K562 (cell line): ENCODE measurements at regions not wholly inside any gene's neighbourhood (a gene's known extent, or its start where the extent isn't known, plus 50 kb on each side); places are given as distances from the start of the nearest gene placed in this dataset.

Experiments
- ATAC-seq: fragments of 200-7000 bp; cut with Tn5 transposase; 3 replicates; pipeline ENCODE4 v1.9.1; 2020; ENCODE audit warnings: moderate library complexity
- BruUV-seq: library from RNA; stranded (reverse); fragments of 400-500 nt; replicated peaks from 2 replicates; lab custom pipeline; 2021; lab: Mats Ljungman, UMichigan
- CTCF ChIA-PET: fragments of 300-600 bp; formaldehyde crosslinking; extraction: SDS; loops from one replicate; lab custom pipeline; 2021; ENCODE audit warnings: low intra/inter-chr PET ratio; lab: Yijun Ruan, JAX
- POLR2A ChIA-PET: fragments of 300-600, 350-650 bp; sonication (Branson Sonifier 250); formaldehyde crosslinking; extraction: SDS; loops from one replicate; lab custom pipeline; 2021; ENCODE audit warnings: antibody characterized with exemption, inconsistent platforms; lab: Yijun Ruan, JAX
- DNase-seq, 4 experiments: peaks; one replicate each; pipeline versions ENCODE4 v3.0.0 to v3.0.0-alpha.2; 2011 to 2018; ENCODE audit warnings: low spot score in 3 of 4, mixed read lengths in 3 of 4; ENCODE audit errors: extremely low read depth in 1 of 4
- FAIRE-seq: peaks from 2 replicates; lab custom pipeline; 2011; peaks lifted over from hg19 to GRCh38; lab: Jason Lieb, UNC
- H2AFZ ChIP-seq: 2 replicates; pipeline ENCODE4 v1.6.0; 2011; ENCODE audit warnings: low read depth, low read length, control low read depth, inconsistent platforms
- H3K27ac ChIP-seq: fragments of 200-600 bp; 3 replicates; pipeline ENCODE4 v1.8.0; 2011; ENCODE audit warnings: low read depth, mild to moderate bottlenecking, control low read depth, inconsistent platforms, low read length, moderate library complexity, mixed read lengths; ENCODE audit errors: extremely low read depth
- H3K27me3 ChIP-seq, 2 experiments: fragments of 300-600 bp in 1 of 2; 2 replicates in 1 of 2; 3 replicates in 1 of 2; pipeline versions ENCODE4 v1.6.0 to v1.8.0; 2011; ENCODE audit warnings: inconsistent platforms in 2 of 2, low read length in 2 of 2, mild to moderate bottlenecking in 1 of 2, mixed read lengths in 1 of 2, moderate library complexity in 1 of 2; ENCODE audit not compliant: control insufficient read depth in 2 of 2, insufficient read depth in 2 of 2
- H3K36me3 ChIP-seq: fragments of 300-600 bp; 3 replicates; pipeline ENCODE4 v1.8.0; 2011; ENCODE audit warnings: mild to moderate bottlenecking, low read length, inconsistent platforms; ENCODE audit not compliant: control insufficient read depth, insufficient read depth
- H3K4me1 ChIP-seq, 2 experiments: fragments of 200-600 bp in 1 of 2; replicated peaks in 1 of 2; 2 replicates in 1 of 2; 3 replicates in 1 of 2; pipeline versions ENCODE4 v1.5.1 to v1.8.0; 2011; ENCODE audit warnings: inconsistent platforms in 2 of 2, low read length in 2 of 2, mild to moderate bottlenecking in 1 of 2, mixed read lengths in 1 of 2, moderate library complexity in 1 of 2; ENCODE audit not compliant: control insufficient read depth in 2 of 2, insufficient read depth in 2 of 2
- H3K4me2 ChIP-seq: 2 replicates; pipeline ENCODE4 v1.6.1; 2011; ENCODE audit warnings: low read length, control low read depth, inconsistent platforms, mixed read lengths; ENCODE audit not compliant: insufficient read depth
- H3K4me3 ChIP-seq: fragments of 200-600 bp; sonication (generic), shearing (Covaris generic); 2 replicates; pipeline ENCODE4 v1.5.1; 2016; ENCODE audit warnings: control low read depth, inconsistent platforms
- H3K79me2 ChIP-seq: fragments of 200-600 bp; 3 replicates; pipeline ENCODE4 v1.8.0; 2011; ENCODE audit warnings: low read length, inconsistent platforms; ENCODE audit not compliant: control insufficient read depth, insufficient read depth
- H3K9ac ChIP-seq, 2 experiments: 2 replicates each; pipeline versions ENCODE4 v1.6.0 to v1.6.1; 2011; ENCODE audit warnings: low read depth in 2 of 2, low read length in 2 of 2, control low read depth in 1 of 2, inconsistent platforms in 1 of 2, mild to moderate bottlenecking in 1 of 2, mixed read lengths in 1 of 2; ENCODE audit not compliant: insufficient read depth in 1 of 2
- H3K9me1 ChIP-seq: one replicate; pipeline ENCODE4 v1.6.0; 2011; ENCODE audit warnings: inconsistent platforms, mild to moderate bottlenecking, low read length, moderate library complexity; ENCODE audit not compliant: control insufficient read depth, insufficient read depth
- H3K9me3 ChIP-seq: replicated peaks from 2 replicates; pipeline ENCODE4 v1.5.1; 2011; ENCODE audit warnings: low read depth, low read length, inconsistent platforms; ENCODE audit not compliant: control insufficient read depth, insufficient read depth
- H4K20me1 ChIP-seq: replicated peaks from 2 replicates; pipeline ENCODE4 v1.6.1; 2011; ENCODE audit warnings: low read length, inconsistent platforms, mixed read lengths; ENCODE audit not compliant: control insufficient read depth, insufficient read depth
- ARID1B ChIP-seq: fragments of 450-650 bp; IDR thresholded peaks from 2 replicates; pipeline ENCODE4 v1.6.1; 2016; ENCODE audit warnings: antibody characterized with exemption, mild to moderate bottlenecking, inconsistent platforms
- FOXA3 ChIP-seq, 2 experiments: fragments of 450-650 bp in 1 of 2; sonication (generic) in 1 of 2; formaldehyde crosslinking; IDR thresholded peaks in 1 of 2; conservative IDR thresholded peaks in 1 of 2; 2 replicates each; pipeline versions ENCODE4 v1.4.0 to v1.8.0; 2020 to 2022; ENCODE audit warnings: mild to moderate bottlenecking in 2 of 2, missing genetic modification reagents in 1 of 2
- NCOA2 ChIP-seq, 2 experiments: fragments of 450-650 bp; IDR thresholded peaks; 2 replicates each; pipeline ENCODE4 v1.6.1; 2018; ENCODE audit warnings: mild to moderate bottlenecking in 2 of 2, moderate library complexity in 1 of 2; ENCODE audit not compliant: partially characterized antibody in 2 of 2
- NCOA6 ChIP-seq: fragments of 450-650 bp; IDR thresholded peaks from 2 replicates; pipeline ENCODE4 v1.6.1; 2017; ENCODE audit warnings: mild to moderate bottlenecking
- NFIC ChIP-seq: fragments of 450-650 bp; IDR thresholded peaks from 2 replicates; pipeline ENCODE4 v1.6.1; 2017; ENCODE audit warnings: mild to moderate bottlenecking, inconsistent platforms
- POLR3A ChIP-seq: IDR thresholded peaks from 2 replicates; pipeline ENCODE4 v1.6.1; 2011; ENCODE audit warnings: borderline replicate concordance, mild to moderate bottlenecking, moderate library complexity; ENCODE audit not compliant: insufficient read length, insufficient read depth; ENCODE audit errors: extremely low read depth
- SMARCB1 ChIP-seq: IDR thresholded peaks from 2 replicates; pipeline ENCODE4 v1.6.1; 2011; ENCODE audit warnings: improper control_type of control experiment, low read depth; ENCODE audit not compliant: insufficient read length
- ZFP36 ChIP-seq: fragments of 150-350 bp; IDR thresholded peaks from 2 replicates; pipeline ENCODE4 v1.6.1; 2018; ENCODE audit warnings: low read length, low read depth; ENCODE audit not compliant: partially characterized antibody
- ZFX ChIP-seq: sonication (generic); formaldehyde crosslinking; IDR thresholded peaks from 2 replicates; pipeline ENCODE4 v1.8.0; 2022; ENCODE audit warnings: mild to moderate bottlenecking, missing genetic modification reagents, moderate library complexity
- WGBS: fragments of 100-300 bp; shearing (Covaris generic); methylation state at CpG from one replicate; pipeline ENCODE4 v1.1.6; 2016; ENCODE audit warnings: low coverage, mixed read lengths; ENCODE audit not compliant: insufficient coverage; ENCODE audit errors: missing lambda C conversion rate; 5-methylcytosine and 5-hydroxymethylcytosine counted together
- in situ Hi-C: fragments of 300-500 bp; cut with MboI; formaldehyde crosslinking; loops from 4 replicates; pipeline ENCODE4 v1.15.0; 2018; ENCODE audit warnings: inconsistent platforms, mixed read lengths
- intact Hi-C: fragments of 100-400 bp; cut with micrococcal nuclease; formaldehyde crosslinking; loops from 2 replicates; pipeline ENCODE4 v1.14.2; 2022
- TF ChIP-seq, protein P1 (sequence below), 2 experiments: fragments of 150-350 bp in 1 of 2; IDR thresholded peaks; 2 replicates each; pipeline ENCODE4 v1.6.1; 2012 to 2016; ENCODE audit warnings: low read depth in 2 of 2, low read length in 2 of 2, mild to moderate bottlenecking in 1 of 2, moderate library complexity in 1 of 2
- TF ChIP-seq, protein P2 (sequence below): fragments of 250-450 bp; sonication (Bioruptor Pico); IDR thresholded peaks from 2 replicates; pipeline ENCODE4 v1.4.0; 2020; ENCODE audit warnings: mild to moderate bottlenecking, moderate library complexity
- TF ChIP-seq, protein P3 (sequence below): fragments of 200-400 bp; formaldehyde crosslinking; IDR thresholded peaks from 2 replicates; pipeline ENCODE4 v1.6.1; 2017; ENCODE audit warnings: mild to moderate bottlenecking, low read depth, low read length, moderate library complexity

DNA sequence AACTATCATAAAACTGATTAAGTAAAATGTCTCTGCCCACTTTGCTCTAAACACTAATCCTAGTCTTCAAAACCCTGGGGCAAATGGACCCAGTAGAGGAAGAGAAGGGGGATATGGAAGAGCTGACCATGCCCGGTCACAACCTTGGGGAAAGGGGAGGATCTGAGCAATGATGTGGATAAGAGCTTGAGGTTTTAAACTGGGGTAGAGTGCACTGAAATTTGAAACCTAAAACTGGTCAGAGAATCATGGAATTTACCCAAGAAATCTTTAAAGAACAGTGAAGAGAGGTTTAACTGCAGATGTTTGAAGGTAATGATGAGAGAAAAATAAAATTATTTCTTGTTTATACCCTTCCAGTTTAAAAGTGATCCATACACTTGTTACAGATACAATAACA, 110.8 kb downstream of the MRPS30 start:
- 0% methylated on average over 1 of the region's 1 CpG for WGBS
- H3K4me3 ChIP-seq: no peak overlapping the region
- no peaks in the 10 kb centered on the region for H3K79me2 ChIP-seq
- TF ChIP-seq ZFP36 (no peak), SMARCB1 (no peak), ZFX (CRISPR knock-in tag) (no peak), FOXA3 (CRISPR knock-in tag; conservative IDR thresholded peaks at IDR 0.05 in 1 of 2, IDR thresholded peaks at IDR 0.05 in 1 of 2) (no peak), NCOA6 (no peak), NFIC (no peak), ARID1B (no peak), POLR3A (no peak), NCOA2 (IDR thresholded peaks at IDR 0.05; ENCODE audit: partially characterized antibody in 2 of 2) (no peak)
- TF ChIP-seq, protein P1, sequence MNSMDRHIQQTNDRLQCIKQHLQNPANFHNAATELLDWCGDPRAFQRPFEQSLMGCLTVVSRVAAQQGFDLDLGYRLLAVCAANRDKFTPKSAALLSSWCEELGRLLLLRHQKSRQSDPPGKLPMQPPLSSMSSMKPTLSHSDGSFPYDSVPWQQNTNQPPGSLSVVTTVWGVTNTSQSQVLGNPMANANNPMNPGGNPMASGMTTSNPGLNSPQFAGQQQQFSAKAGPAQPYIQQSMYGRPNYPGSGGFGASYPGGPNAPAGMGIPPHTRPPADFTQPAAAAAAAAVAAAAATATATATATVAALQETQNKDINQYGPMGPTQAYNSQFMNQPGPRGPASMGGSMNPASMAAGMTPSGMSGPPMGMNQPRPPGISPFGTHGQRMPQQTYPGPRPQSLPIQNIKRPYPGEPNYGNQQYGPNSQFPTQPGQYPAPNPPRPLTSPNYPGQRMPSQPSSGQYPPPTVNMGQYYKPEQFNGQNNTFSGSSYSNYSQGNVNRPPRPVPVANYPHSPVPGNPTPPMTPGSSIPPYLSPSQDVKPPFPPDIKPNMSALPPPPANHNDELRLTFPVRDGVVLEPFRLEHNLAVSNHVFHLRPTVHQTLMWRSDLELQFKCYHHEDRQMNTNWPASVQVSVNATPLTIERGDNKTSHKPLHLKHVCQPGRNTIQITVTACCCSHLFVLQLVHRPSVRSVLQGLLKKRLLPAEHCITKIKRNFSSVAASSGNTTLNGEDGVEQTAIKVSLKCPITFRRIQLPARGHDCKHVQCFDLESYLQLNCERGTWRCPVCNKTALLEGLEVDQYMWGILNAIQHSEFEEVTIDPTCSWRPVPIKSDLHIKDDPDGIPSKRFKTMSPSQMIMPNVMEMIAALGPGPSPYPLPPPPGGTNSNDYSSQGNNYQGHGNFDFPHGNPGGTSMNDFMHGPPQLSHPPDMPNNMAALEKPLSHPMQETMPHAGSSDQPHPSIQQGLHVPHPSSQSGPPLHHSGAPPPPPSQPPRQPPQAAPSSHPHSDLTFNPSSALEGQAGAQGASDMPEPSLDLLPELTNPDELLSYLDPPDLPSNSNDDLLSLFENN (IDR thresholded peaks at IDR 0.05; ENCODE audit: low read depth in 2 of 2, low read length in 2 of 2): no peak
- TF ChIP-seq, protein P2, sequence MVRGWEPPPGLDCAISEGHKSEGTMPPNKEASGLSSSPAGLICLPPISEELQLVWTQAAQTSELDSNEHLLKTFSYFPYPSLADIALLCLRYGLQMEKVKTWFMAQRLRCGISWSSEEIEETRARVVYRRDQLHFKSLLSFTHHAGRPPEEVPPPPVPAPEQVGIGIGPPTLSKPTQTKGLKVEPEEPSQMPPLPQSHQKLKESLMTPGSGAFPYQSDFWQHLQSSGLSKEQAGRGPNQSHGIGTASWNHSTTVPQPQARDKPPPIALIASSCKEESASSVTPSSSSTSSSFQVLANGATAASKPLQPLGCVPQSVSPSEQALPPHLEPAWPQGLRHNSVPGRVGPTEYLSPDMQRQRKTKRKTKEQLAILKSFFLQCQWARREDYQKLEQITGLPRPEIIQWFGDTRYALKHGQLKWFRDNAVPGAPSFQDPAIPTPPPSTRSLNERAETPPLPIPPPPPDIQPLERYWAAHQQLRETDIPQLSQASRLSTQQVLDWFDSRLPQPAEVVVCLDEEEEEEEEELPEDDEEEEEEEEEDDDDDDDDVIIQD (CRISPR knock-in tag): no peak
- TF ChIP-seq, protein P3, sequence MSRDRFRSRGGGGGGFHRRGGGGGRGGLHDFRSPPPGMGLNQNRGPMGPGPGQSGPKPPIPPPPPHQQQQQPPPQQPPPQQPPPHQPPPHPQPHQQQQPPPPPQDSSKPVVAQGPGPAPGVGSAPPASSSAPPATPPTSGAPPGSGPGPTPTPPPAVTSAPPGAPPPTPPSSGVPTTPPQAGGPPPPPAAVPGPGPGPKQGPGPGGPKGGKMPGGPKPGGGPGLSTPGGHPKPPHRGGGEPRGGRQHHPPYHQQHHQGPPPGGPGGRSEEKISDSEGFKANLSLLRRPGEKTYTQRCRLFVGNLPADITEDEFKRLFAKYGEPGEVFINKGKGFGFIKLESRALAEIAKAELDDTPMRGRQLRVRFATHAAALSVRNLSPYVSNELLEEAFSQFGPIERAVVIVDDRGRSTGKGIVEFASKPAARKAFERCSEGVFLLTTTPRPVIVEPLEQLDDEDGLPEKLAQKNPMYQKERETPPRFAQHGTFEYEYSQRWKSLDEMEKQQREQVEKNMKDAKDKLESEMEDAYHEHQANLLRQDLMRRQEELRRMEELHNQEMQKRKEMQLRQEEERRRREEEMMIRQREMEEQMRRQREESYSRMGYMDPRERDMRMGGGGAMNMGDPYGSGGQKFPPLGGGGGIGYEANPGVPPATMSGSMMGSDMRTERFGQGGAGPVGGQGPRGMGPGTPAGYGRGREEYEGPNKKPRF: no peak
- in situ Hi-C loops (no loop called here), intact Hi-C loops (no loop called here)
- no peaks in the 10 kb centered on the region for H3K9me3 ChIP-seq
- H3K27ac ChIP-seq: no peak overlapping the region
- no TSS peak for BruUV-seq
- no peak overlapping the region for H3K4me2 ChIP-seq
- H3K36me3 ChIP-seq: no peaks in the 10 kb centered on the region
- CTCF ChIA-PET: no interaction called here
- no peaks in the 10 kb centered on the region for H3K4me1 ChIP-seq
- no peaks in the 10 kb centered on the region for H3K27me3 ChIP-seq
- no peaks in the 10 kb centered on the region for H3K9me1 ChIP-seq
- DNase-seq: no peak
- ATAC-seq: no peak
- no peaks in the 10 kb centered on the region for H4K20me1 ChIP-seq
- H2AFZ ChIP-seq: no peak overlapping the region
- no peak overlapping the region for H3K9ac ChIP-seq
- POLR2A ChIA-PET: interaction anchor here (0.5 kb wide), 1 partner anchor 1005 kb away, joined by 3 read pairs; no protein-coding TSS in a partner anchor
- FAIRE-seq: no peak
